ENCODE measurements at regions not wholly inside any gene's neighbourhood (a gene's known extent, or its start where the extent isn't known, plus 50 kb on each side); places are given as distances from the start of the nearest gene placed in this dataset.

GRCh38 chr12:97940629-97941028, 478.0 kb downstream of the RMST start:
- Histone ChIP-seq H3K9ac (ENCODE audit: low read length) (no peak overlapping the region), H3K4me3 (ENCODE audit: low read length) (no peak overlapping the region), H4K20me1 (ENCODE audit: insufficient read depth) (no peaks in the 10 kb centered on the region), H3K79me2 (replicated peaks; ENCODE audit: insufficient read depth, low read length) (no peaks in the 10 kb centered on the region), H3K4me2 (ENCODE audit: low read length) (no peak overlapping the region), H3K27ac (ENCODE audit: low read length) (no peak overlapping the region), H3K36me3 (ENCODE audit: insufficient read depth, low read length) (no peaks in the 10 kb centered on the region), H3K9me3 (ENCODE audit: low read length) (no peaks in the 10 kb centered on the region), H2AFZ (ENCODE audit: low read depth, low read length) (no peak overlapping the region), H3K27me3 (ENCODE audit: insufficient read depth, low read depth, low read length) (no peaks in the 10 kb centered on the region), H3F3A (ENCODE audit: insufficient read depth, low read length, poor library complexity, severe bottlenecking) (no peaks in the 10 kb centered on the region), H3K9me2 (ENCODE audit: insufficient read depth, low read length) (no peaks in the 10 kb centered on the region)
- no peak for TF ChIP-seq RAD21 (conservative IDR thresholded peaks at IDR 0.05)
- no peak for TF ChIP-seq EP300 (conservative IDR thresholded peaks at IDR 0.05; ENCODE audit: poor library complexity, severe bottlenecking)
- TF ChIP-seq POLR2AphosphoS5 (IDR thresholded peaks at IDR 0.05): no peak
- no peak for TF ChIP-seq CTCF (IDR thresholded peaks at IDR 0.05; ENCODE audit: poor library complexity, severe bottlenecking)

- no peak overlapping the region for H2AFZ ChIP-seq (ENCODE audit: low read depth, low read length)
- H3F3A ChIP-seq (ENCODE audit: insufficient read depth, low read length, poor library complexity, severe bottlenecking): no peaks in the 10 kb centered on the region
- no peak overlapping the region for H3K4me3 ChIP-seq (ENCODE audit: low read length)
- H3K9me2 ChIP-seq (ENCODE audit: insufficient read depth, low read length): no peaks in the 10 kb centered on the region
- H4K20me1 ChIP-seq (ENCODE audit: insufficient read depth): no peaks in the 10 kb centered on the region
- H3K79me2 ChIP-seq (replicated peaks; ENCODE audit: insufficient read depth, low read length): no peaks in the 10 kb centered on the region
- no peaks in the 10 kb centered on the region for H3K9me3 ChIP-seq (ENCODE audit: low read length)
- no peaks in the 10 kb centered on the region for H3K36me3 ChIP-seq (ENCODE audit: insufficient read depth, low read length)
- H3K9ac ChIP-seq (ENCODE audit: low read length): no peak overlapping the region
- H3K27me3 ChIP-seq (ENCODE audit: insufficient read depth, low read depth, low read length): no peaks in the 10 kb centered on the region
- no peak overlapping the region for H3K4me2 ChIP-seq (ENCODE audit: low read length)
- TF ChIP-seq TAF1 (IDR thresholded peaks at IDR 0.05; ENCODE audit: low read depth) (no peak), REST (IDR thresholded peaks at IDR 0.05; ENCODE audit: borderline replicate concordance) (no peak), POLR2AphosphoS5 (IDR thresholded peaks at IDR 0.05) (no peak), MXI1 (conservative IDR thresholded peaks at IDR 0.05; ENCODE audit: poor library complexity, severe bottlenecking) (no peak), RAD21 (conservative IDR thresholded peaks at IDR 0.05) (no peak), CTCF (IDR thresholded peaks at IDR 0.05; ENCODE audit: poor library complexity, severe bottlenecking) (no peak), EZH2 (IDR thresholded peaks at IDR 0.05; ENCODE audit: borderline replicate concordance, insufficient read depth, low read length, poor library complexity, severe bottlenecking) (no peak), SMC3 (conservative IDR thresholded peaks at IDR 0.05; ENCODE audit: poor library complexity) (no peak)
- H3K27ac ChIP-seq (ENCODE audit: low read length): no peak overlapping the region
Measured at GRCh38 chr12:97941686-97942354, 479.2 kb downstream of the RMST start.

Data from neural cell (in vitro differentiated cells).